Transverse colon (tissue), 3 donors: ENCODE measurements at regions not wholly inside any gene's neighbourhood (a gene's known extent, or its start where the extent isn't known, plus 50 kb on each side); places are given as distances from the start of the nearest gene placed in this dataset.
A peak's percentile ranks its signal among the peaks of the same experiment; 100 is the strongest.

Source experiments
- EP300 ChIP-seq: sonication (generic); formaldehyde crosslinking; IDR thresholded peaks from one replicate; pipeline ENCODE4 v1.6.1; 2017; ENCODE audit warnings: antibody characterized with exemption, low read depth
- TF ChIP-seq, protein P1 (sequence below), 5 experiments: fragments of 200-600 bp in 3 of 5; fragments of 450-650 bp in 2 of 5; sonication (generic) in 3 of 5; IDR thresholded peaks; 1 replicate in 2 of 5; 2 replicates in 3 of 5; pipeline ENCODE4 v1.5.1; 2016 to 2017; ENCODE audit warnings: antibody characterized with exemption in 5 of 5, inconsistent platforms in 3 of 5, mild to moderate bottlenecking in 2 of 5, moderate library complexity in 1 of 5

GRCh38 chr12:85448548-85449139 lies 168.6 kb downstream of the ALX1 start:
- TF ChIP-seq, protein P1, sequence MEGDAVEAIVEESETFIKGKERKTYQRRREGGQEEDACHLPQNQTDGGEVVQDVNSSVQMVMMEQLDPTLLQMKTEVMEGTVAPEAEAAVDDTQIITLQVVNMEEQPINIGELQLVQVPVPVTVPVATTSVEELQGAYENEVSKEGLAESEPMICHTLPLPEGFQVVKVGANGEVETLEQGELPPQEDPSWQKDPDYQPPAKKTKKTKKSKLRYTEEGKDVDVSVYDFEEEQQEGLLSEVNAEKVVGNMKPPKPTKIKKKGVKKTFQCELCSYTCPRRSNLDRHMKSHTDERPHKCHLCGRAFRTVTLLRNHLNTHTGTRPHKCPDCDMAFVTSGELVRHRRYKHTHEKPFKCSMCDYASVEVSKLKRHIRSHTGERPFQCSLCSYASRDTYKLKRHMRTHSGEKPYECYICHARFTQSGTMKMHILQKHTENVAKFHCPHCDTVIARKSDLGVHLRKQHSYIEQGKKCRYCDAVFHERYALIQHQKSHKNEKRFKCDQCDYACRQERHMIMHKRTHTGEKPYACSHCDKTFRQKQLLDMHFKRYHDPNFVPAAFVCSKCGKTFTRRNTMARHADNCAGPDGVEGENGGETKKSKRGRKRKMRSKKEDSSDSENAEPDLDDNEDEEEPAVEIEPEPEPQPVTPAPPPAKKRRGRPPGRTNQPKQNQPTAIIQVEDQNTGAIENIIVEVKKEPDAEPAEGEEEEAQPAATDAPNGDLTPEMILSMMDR (IDR thresholded peaks at IDR 0.05) = peak; percentile 33 to 52 (median 41)
- TF ChIP-seq EP300 = no peak
